ENCODE measurements at regions not wholly inside any gene's neighbourhood (a gene's known extent, or its start where the extent isn't known, plus 50 kb on each side); places are given as distances from the start of the nearest gene placed in this dataset.

DNA sequence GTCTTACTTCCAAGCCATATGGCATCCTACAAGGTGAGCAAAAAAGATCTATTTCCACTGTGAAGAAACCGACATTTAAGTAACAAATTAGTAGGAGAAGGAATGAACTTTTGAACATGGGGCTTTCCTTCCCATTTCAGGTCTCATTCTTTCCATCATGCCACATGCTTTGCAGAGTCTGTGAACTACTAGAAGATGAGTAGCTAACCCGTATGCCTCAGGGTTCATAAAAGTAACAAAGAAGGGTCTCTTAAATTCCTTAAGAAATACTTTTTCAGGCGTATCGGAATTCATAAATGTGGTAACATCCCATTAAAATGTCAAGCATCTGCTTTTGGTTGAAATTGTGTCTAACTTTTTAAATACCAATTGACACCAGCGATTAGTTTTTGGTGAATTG is 81.3 kb upstream of the TNS3 start:
- no peak for DNase-seq

DNA sequence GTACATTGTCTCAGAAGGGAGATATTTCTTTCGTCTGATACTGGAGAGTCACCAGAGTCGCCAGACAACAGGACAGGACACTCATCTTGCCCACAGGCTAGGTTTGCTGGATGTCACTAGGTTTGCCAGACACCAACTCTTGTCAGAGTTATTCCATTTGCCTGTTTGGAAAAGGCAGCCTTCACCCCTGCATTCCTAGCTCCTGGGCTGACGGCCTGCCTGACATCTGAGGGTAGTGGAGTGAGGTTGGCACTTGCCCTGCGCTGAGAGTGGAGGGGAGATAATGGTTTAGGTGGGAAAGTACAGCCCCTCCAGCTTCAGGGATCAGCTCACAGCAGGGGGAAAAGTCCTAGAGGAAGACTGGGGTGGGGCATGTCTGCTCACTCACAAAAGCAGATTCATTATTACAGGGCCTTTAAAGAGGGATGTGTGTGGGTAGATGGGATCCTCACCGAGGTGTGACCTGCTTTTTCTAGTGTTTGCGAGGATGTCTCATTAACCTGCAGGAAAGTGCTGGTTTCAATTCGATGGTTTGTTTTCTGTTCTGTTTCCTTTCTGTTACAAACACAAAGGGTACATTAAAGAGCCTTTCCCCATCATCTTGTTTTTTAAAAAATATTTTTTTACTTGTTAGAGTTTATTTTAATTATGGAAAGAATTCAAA is 79.3 kb upstream of the TNS3 start:
- no peak for DNase-seq

DNA sequence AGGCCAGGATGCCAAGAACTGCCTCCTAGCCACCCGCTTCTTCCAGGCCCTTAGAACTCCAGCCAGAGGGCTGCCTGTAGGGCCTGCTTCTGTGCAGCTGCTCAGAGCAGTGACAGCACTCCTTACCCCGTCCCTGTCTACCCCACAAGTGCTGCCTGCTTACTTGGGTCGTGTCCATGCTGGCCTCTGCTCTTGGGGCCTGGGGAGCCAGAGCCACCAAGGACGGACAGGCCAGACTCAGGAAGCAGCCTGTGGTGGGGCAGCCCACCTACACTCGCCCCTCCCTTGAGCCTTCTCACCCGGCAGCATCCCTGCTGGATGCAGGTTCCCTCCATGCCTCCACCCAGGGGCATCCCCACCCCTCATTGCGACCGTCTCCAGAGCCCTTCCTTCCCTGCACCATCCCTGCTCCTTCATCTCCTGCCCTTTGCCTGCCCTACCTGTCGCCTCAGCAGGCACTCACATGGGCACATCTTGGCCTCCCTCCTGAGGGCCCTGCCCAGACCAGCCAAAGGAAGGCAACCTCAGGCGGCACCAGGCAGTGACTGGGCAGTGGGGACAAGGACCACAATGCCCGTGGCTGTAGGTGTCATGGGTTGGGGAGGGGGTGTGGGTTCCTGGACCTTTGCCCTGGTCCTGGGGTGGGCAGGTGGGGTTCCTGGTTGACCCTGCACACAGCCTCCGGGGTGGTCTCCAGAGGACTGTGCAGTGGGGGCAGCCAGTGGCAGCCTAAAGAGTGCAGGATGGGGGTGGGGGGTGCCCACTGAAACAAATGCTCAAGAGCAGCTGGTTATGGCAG is 78.0 kb upstream of the TNS3 start:
- DNase-seq = no peak

DNA sequence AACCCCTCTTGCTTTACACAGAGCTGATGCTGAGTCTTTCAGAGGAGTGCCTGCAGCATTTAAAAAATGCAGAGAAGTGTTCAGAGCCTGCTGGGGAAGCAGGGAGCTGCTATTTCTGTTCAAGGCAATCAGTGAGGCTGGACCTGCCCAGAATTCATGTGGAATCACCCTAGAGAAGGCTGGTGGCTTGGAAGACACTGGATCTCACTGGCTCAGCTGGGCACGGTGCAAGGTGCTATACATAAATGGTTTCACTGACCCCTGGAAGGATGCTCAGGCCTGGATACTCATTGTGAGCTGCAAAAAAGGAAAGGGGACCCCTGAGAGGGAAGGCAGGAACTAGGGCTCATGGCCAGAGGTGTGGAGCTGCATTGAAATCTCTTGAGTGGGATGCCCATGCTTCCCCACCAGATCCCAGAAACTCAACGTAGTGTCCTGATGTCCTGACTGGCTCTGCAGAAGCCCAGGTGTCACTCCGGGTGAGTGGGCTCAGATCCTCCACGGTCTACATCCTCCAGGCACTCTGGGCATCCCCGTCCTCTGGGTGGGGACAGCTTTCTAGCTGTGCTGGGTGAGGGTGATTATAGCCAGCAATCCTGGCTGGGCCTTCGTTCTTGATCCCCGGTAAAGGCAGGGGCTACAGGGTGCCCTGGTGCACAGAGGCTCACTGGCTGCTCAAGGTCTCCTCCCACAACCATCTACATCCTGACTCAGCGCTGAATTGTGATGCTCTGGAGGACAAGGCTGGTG is 77.2 kb upstream of the TNS3 start:
- DNase-seq = no peak

DNA sequence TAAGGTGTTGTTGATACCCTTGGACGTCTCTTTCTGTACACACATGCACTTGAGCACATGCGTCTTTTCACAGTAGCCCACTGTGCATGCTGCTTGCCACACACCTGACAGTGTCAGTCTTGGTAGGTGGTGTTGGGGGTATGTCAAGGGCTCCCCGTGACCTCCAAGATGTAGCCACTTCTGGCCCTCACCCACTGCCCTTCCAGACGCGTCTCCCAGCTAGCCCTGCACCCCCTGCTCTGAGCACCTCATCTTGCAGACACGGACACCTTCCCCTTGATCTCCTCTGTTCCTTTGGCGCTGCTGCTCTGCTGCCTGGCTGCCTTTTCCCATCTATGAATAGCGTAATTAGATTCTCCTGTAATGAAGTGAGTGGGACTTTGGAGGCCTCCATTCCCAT is 75.2 kb upstream of the TNS3 start:
- no peak for DNase-seq

DNA sequence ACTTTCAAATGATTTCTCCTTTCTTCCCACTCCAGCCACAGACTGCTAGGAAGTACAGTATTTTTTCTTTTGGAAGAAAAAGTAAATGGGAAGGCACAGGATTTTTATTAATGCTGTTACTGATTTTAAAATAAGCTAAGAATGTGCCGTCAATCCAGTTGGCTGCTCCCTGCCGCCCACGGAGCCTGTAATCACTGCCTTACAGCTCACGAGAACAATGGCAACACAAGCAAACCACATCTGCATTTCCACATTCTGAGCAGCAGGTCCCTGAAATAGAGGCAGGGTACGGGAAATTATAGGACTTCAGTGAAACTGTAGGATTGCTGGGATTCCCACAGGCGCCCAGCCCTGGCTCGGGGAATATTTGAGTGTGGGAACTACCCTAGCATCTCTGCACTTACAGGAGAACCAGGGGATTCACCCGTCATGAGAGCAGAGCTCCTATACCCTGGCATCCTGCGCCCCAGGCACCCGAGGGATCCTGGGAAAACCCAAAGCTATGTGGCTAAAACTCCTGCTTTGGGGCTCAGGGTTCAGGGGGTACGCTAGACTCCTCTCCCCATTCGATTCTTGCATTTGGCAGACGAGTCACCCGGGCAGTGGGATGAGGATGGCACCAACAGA is 72.9 kb upstream of the TNS3 start:
- no peak for DNase-seq

DNA sequence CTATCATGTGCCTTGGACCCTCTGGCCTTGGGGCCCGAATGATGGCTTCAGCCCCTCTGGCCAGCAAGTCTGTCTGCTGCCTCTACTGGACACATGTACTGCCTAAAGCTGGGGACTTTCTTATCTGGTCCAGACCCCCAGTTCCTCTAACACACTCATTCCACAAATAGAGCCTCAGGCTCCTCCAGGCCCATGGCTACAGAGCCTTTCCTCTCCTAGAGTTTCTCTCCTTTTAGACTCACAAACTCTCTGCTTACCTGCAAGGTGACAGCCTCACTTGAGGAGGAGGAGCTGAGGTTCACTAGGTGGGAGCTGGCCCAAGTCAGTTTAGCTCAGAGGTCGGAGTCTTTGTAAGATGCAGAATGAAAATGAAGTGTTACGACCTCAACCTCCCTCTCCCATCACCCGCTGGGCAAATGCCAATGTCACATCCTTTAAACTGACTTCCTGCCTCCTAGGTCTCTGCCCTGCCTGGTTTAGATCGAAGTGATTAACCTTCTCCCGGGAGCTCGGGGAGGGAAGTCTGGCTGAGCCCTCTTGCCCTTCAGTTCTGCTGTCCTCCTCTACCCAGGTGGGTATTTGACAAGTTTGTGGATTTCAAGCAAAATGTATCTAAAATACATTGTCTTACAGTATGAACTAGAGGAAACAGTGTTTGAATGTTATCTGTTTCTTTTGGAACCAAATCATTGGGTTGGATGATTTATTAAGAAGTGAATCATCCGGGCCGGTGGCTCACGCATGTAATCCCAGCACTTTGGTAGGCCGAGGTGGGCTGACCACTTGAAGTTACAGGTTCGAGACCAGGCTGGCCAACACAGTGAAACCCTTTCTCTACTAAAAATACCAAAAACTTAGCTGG is 71.9 kb upstream of the TNS3 start:
- no peak for DNase-seq

DNA sequence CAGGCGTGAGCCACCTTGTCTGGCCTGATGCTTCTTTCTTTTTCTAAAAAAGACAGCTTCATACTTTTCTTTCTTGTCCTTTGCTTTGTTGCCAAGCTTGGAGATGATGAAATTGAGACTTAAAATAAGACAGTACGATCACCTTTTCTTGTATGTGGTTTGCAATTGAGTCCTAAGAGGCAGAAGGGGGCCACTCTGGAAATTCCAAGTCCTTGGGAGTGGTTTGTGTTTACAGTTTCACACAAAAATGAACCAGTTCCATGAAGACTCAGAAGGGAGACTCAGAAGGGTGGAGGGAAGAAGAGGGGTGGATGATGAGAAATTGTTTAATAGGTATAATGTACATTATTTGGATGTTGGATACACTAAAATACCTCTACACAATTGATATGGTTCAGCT is 70.7 kb upstream of the TNS3 start:
- DNase-seq = no peak

DNA sequence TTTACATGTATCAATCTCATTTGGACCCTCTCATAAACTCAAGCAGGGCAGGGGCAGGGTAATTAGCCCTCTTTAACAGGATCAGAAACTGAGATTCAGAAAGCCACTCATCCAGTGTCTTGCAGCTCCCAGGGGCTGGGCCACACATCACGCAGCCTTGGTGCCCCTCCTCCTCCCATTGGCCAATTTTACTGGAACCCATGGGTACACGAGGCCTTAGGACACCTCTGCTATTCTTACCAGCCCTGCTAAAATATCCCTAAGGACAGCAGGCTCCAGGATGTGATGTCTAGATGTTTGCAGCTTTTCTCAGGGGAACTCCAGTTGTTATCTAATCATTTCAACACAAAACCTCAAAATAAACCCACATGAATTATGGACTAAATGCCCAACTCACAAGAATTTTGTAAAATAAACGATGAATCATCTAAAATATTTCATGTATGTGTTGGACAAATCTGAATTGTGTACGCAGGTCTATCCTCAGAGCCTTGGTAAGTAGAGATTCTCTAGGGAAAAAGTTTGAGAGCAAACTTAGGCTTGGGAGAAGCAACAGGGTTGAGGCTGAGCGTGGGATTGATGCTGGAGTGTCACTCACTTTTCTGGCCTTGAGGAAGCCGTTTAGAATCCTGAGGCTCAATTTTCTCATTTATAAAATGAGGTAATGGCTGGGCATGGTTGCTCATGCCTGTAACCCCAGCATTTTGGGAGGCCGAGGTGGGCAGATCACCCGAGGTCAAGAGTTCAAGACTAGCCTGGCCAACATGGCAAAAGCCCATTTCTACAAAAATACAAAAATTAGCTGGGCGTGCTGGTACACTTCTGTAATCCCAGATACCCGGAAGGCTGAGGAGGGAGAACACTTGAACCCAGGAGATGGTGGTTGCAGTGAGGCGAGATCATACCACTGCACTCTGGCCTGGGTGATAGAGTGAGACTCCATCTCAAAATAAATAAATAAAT is 69.7 kb upstream of the TNS3 start:
- no peak for DNase-seq

DNA sequence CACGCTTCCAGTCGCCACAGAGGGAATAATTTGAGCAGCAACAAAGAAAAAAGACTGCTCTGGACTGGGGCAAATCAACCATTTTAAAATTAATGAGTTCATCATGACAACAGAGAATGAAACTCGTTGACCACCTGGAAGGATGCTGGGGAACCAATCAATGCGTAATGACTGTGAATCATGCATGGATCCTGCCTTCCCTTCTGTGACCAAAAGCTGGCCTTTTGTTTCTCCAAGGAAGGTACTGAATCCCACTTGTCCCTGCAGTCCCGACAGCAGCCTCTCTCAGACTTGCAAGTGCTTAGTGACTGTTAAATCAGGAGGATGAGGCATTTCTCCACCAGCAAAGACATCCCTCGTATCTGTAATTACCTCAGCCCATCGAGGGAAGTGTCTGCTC is 68.0 kb upstream of the TNS3 start:
- no peak for DNase-seq

DNA sequence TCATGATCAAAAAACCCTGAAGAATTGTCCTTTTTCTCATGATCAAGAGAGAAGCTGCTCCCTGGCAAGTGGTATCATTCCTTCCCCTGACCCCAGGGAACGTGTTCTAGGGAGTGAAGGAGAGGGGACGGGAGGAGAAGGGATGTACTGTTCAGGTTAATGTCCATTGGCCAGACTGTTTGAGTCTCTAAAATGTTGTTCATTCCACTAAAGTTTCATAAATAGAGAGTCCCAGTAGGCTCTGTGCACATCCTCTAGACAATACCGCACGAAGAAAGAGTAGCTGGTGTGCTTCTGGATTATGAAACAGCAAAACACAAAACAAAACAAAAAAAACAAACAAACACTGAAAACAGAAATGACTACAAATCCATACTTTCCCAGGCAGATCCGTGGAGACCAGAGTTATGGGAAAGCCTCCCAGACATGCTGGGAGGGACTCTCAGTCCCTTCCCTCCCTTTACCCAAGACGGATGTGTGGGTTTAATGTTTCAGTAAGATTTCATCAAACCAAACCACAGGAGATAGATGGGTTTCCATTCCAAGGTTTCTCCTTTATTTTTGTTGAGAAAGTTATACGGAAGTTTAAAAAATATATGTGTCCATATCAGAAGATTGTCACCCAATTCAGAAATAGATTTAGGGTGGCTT is 66.5 kb upstream of the TNS3 start:
- DNase-seq = no peak

DNA sequence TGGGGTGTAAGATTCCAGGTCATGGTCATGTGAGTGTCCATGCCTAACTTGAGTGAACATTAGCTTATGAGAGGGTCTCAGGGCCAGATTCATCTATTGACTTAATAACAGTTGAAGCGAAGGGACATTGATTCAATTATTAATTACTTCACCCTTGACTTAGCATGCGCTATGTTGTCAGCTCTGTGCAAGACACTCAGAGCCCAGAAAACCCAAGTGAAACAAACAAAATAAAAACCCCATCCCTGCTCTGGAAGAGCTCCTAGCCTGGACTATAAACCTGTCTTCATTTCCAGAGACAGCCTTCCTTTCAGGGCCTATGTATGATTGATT is 66.0 kb upstream of the TNS3 start:
- no peak for DNase-seq

DNA sequence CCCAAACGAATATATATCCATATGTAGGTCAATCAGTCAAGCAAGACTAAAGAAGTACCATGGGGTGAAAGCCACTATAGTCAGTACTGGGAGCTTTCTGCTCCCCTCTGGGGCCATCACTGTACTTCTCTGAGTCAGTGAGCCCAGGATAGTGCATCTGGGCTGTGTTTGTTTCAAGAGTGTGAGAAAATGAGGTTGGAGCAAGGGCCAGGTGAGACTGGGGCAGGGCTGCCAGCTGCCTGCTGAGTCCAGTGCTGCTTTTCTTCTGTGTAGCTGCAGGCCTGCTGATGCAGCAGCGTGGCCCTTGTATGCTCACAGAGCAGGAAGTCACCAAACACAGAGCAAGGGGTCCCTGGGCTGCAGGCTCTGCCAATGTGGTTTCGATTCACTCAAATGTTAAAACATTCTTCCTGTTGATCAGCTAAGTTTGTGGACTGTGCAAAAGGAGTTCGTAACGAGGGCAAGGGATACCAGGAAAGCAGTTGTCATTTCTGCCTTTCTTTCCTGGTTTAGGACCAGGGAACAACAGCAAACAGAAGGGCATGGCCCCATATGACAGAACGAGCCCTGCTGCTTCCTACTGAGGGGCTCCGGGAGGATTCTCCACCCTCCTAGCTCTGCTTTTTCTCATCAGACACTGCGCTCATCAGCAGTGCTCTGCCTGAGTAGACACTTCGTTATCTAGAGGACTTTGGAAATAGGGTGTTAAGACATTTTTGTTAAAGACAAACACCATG is 65.4 kb upstream of the TNS3 start:
- DNase-seq = no peak

DNA sequence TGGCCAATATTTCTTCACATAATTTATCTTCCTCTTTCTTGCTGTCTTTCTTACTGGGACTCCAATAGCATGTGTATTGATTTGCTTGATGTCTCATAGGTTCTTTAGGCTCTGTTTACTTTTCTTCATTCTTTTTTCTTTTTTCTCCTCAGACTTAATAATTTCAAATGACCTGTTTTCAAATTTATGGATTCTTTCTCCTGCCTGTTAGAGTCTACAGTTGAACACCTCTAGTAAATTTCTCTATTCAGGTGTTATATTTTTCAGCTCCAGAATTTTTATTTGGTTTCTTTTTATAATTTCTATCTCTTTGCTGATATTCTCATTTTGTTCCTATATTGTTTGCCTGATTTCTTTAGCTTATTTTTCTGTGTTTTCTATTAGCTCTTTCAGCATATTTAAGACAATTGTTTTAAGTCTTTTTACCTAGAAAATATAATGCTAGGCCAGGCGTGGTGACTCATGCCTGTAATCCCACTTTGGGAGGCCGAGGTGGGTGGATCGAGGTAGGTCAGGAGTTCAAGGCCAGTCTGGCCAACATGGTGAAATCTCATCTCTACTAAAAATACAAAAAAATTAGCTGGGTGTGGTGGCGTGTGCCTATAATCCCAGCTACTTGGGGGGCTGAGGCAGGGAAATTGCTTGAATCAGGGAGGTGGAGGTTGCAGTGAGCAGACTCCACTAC is 61.9 kb upstream of the TNS3 start:
- no peak for DNase-seq

DNA sequence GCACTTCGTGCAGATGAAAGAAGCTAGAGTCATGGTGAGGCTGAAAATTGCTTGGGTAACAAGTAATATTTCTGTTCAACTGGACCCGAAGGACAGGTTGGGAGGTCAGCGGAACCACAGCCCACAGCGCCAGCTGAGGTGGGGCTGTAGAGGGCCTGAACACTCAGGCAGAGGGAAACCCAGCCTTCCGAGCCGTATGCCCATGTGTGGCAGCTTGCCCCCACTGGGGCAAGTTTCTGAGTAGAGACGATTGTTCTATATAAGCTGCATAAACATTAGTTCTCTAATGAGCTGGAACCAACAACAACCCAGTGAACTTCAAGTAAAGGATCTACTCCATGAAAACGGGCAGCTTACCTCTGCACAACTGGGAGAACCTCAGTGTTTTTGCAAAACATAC is 58.4 kb upstream of the TNS3 start:
- no peak for DNase-seq

DNA sequence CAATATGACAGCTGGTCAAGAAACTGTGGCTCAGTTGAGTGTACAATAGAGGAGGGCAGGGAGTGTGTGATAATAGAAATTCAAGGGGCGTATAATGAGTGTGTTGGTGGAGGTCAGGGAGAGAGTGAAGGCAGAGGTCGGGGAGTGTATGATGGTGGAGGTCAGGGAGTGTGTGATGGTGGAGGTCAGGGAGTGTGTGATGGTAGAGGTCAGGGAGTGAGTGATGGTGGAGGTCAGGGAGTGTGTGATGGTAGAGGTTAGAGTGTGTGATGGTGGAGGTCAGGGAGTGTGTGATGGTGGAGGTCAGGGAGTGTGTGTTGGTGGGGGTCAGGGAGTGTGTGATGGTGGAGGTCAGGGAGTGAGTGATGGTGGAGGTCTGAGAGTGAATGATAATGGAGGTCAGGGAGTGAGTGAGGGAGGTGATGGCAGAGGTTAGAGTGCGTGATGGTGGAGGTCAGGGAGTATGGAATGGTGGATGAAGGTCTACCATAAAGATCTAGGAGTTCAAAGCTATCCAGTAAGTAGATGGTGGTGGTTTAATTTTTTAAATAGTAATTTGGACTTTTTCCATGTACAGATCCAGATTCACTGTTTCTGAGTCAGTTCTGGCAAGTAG is 57.7 kb upstream of the TNS3 start:
- DNase-seq = no peak

DNA sequence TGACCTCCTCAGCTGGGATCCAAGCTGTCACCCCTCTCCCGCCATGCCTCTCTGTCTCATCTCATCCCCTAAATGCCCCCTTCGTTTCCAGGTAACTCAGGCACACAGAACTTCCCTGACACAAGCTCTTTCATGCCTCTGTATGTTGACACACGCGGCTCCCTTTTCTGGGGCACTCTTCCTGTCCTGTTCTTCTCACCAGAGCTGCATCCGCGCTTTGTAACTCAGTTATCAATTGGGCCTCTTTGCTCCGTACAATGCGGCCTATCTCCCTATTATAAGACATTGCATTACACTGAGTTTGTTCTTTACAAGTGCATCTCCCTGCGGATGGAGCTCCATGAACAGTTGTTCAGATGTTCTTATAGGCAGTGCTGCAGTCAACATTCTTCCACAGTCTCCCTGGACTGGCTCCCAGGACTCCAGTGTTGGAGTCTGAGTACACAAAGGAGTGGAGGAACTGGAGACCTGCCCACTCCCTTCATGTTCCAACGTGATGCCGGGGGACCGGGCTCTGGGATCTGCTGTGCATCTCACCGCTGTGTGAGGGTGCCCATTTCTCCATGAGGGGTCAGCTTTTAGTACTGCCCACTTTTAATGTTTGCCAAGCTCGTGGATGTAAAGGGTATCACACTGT is 56.9 kb upstream of the TNS3 start:
- no peak for DNase-seq

DNA sequence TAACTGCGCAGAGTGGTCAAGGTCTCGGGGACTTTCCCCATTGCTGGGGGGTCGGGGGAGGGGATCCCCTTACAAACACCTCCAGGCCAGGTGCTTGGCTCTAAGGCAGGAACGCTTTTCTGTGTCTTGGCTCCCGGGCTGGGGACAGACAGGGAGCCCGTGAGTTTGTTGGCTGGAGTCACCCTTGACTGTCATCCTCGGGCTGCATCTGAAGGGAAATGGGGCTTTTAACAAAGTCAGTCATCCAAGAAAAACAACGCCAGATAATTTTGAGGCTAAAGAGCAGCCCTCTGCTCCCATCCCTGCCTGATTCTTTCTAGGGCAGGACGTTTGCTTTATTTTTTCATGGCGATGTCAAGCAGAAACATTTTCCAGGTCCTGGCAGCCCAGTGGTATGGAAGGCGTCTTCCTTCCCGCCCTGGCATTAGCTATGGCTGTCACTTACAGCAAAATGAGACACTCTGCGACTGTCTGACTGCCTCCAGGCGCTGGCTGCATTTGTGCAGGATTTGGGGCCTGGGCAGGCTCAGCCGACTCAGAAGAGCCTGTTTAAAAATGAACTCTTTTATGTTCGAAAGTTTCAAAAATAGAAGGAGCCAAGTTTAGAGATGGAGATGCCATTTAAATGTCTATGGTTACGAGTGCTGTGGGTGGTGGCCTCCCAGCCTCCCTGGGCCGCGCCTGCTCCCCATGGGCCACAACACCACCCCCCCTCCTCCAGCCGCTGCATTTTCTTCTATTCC is 54.7 kb upstream of the TNS3 start:
- no peak for DNase-seq
